ENCODE measurements at regions not wholly inside any gene's neighbourhood (a gene's known extent, or its start where the extent isn't known, plus 50 kb on each side); places are given as distances from the start of the nearest gene placed in this dataset.

DNA sequence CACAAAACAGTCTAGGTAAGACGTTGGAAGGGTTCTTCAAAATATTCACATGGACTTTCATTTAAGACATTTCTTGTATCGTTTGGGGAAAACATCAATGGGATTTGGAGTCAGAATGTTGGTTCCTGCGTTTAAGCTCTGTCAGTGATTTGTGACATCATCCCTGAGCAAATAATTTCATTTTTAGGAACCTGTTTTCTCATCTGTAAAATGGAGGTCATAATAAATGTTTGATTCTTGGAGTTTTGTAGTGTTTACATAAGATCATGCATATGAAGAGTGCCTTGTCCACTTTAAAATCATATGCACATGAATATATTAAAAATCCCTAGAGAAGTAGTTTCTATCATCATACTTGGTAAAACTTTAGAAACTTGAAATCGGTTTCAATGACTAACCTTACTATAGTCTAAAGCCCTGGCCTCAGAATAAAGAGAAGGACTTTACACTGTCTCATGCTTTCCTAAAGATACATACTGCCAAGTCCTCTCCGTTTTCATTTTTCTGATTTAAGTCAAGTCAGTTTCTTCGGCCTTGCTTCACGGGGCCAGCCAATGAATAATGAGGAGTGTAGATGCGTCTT lies 178.4 kb downstream of the ADSS2 start:
- H3K9me3 Mint-ChIP-seq, result peaks cover 9% of the 10 kb centered on the region
- H3K4me3 Mint-ChIP-seq, result no peak overlapping the region
- no peak for ATAC-seq
- no peak overlapping the region for H3K27ac Mint-ChIP-seq
- H3K4me1 Mint-ChIP-seq, result no peaks in the 10 kb centered on the region
- H3K27me3 Mint-ChIP-seq, result no peaks in the 10 kb centered on the region
- H3K36me3 Mint-ChIP-seq, result no peaks in the 10 kb centered on the region

DNA sequence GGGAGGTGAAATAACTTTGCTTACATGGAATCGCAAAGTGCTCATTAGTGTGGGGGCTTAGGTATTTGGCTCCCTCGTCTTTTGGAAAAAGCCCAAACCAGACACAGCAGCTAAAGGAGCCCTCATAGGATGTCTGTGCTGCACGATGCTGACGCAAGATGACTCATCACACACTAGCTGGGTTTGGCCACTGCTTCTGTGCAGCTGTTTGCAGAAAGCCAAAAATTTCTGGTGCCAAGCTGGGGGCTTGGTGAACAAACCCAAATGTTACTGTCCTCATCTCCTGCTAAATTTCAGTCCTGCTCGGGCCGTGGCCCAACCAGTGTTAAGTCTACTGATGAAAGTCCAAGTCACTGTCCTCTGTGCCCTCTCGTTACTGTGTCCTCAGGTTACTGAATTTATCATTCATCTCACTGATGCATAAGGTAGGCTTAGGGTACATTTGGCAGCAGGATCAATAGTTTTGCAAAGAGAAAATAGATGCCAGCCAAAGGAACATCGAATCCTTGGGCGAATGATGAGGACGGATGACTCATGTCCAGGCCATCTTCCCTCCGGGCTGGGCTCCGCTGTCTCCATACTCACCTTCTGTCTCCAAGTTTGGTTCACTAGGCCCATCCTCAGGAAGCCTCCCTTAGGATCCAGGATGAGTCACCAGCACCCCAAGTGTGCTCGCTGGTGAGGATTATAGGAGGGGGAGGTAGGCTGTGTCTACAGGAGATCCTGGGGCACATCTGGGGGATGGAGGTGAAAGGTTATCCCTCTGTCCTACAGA lies 177.7 kb downstream of the ADSS2 start:
- no peak overlapping the region for H3K4me3 Mint-ChIP-seq
- H3K36me3 Mint-ChIP-seq, result no peaks in the 10 kb centered on the region
- H3K9me3 Mint-ChIP-seq, result peaks cover 9% of the 10 kb centered on the region
- H3K4me1 Mint-ChIP-seq, result no peaks in the 10 kb centered on the region
- no peak for ATAC-seq
- H3K27ac Mint-ChIP-seq, result no peak overlapping the region
- no peaks in the 10 kb centered on the region for H3K27me3 Mint-ChIP-seq

- H3K4me1 Mint-ChIP-seq, result no peaks in the 10 kb centered on the region
- no peaks in the 10 kb centered on the region for H3K9me3 Mint-ChIP-seq
- no peak overlapping the region for H3K27ac Mint-ChIP-seq
- no peaks in the 10 kb centered on the region for H3K36me3 Mint-ChIP-seq
- ATAC-seq, result no peak
- H3K27me3 Mint-ChIP-seq, result no peaks in the 10 kb centered on the region
- no peak overlapping the region for H3K4me3 Mint-ChIP-seq
Measured at GRCh38 chr1:244276646-244277045, 175.1 kb downstream of the ADSS2 start.

GRCh38 chr1:244280201-244280600 lies 171.5 kb downstream of the ADSS2 start:
- Mint-ChIP-seq H3K4me3 (no peak overlapping the region), H3K27ac (no peak overlapping the region), H3K36me3 (no peaks in the 10 kb centered on the region), H3K27me3 (no peaks in the 10 kb centered on the region), H3K4me1 (peaks cover 6% of the 10 kb centered on the region), H3K9me3 (no peaks in the 10 kb centered on the region)
- no peak for ATAC-seq

GRCh38 chr1:244280859-244281258 lies 170.8 kb downstream of the ADSS2 start:
- Mint-ChIP-seq H3K27ac (no peak overlapping the region), H3K4me3 (no peak overlapping the region), H3K36me3 (no peaks in the 10 kb centered on the region), H3K4me1 (peaks cover 6% of the 10 kb centered on the region), H3K27me3 (no peaks in the 10 kb centered on the region), H3K9me3 (no peaks in the 10 kb centered on the region)
- no peak for ATAC-seq

DNA sequence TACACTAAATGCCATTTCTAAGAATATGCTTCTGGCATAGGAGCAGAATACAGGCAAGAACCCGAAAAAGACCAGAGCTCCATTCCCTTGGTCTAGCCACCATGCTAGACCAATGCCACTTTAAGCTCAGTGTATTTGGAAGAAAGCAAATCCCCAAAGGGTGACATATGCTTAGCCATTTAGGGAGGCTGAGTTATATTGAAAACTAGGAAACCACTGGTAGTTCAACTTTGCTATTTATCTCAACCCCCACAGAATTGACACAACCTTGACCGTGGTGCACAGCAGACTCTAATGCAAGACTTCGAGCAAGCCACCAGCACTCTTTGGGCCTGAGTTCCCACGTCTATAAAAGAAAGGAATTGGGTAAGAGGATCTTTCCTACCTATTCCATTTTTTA lies 167.9 kb downstream of the ADSS2 start:
- H3K9me3 Mint-ChIP-seq, result peaks cover 3% of the 10 kb centered on the region

GRCh38 chr1:244284641-244285156 lies 167.0 kb downstream of the ADSS2 start:
- H3K4me3 Mint-ChIP-seq, result no peak overlapping the region
- peaks cover 4% of the 10 kb centered on the region for H3K9me3 Mint-ChIP-seq
- H3K4me1 Mint-ChIP-seq, result peaks cover 6% of the 10 kb centered on the region
- peaks cover under 1% of the 10 kb centered on the region for H3K27me3 Mint-ChIP-seq
- no peak for ATAC-seq
- no peaks in the 10 kb centered on the region for H3K36me3 Mint-ChIP-seq
- H3K27ac Mint-ChIP-seq, result no peak overlapping the region

More for the DNA sequence above, 167.9 kb downstream of the ADSS2 start:
- no peak for ATAC-seq
- H3K4me1 Mint-ChIP-seq, result peaks cover 6% of the 10 kb centered on the region
- no peak overlapping the region for H3K27ac Mint-ChIP-seq
- H3K4me3 Mint-ChIP-seq, result no peak overlapping the region
- no peaks in the 10 kb centered on the region for H3K27me3 Mint-ChIP-seq
- no peaks in the 10 kb centered on the region for H3K36me3 Mint-ChIP-seq

DNA sequence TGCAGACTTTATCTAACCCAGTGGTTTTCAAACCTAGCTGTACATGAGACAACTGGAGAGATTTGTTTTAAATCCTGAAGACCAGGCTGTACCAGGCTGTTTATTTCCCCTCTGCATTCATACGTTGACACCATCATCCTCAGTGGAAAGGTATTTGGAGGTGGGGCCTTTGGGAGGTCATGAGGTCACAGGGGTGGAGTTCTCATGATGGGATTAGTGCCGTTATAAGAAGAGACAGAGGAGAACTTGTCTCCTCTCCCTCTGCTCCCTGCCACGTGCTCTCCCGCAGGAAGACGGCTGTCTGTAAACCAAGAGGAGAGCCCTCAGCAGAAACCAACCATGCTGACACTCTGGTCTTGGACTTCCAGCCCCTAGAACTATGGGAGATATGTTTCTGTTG lies 165.4 kb downstream of the ADSS2 start:
- Mint-ChIP-seq H3K4me1 (peaks cover 6% of the 10 kb centered on the region), H3K9me3 (peaks cover 4% of the 10 kb centered on the region), H3K4me3 (no peak overlapping the region), H3K27ac (no peak overlapping the region), H3K36me3 (no peaks in the 10 kb centered on the region), H3K27me3 (peaks cover 11% of the 10 kb centered on the region)
- no peak for ATAC-seq

DNA sequence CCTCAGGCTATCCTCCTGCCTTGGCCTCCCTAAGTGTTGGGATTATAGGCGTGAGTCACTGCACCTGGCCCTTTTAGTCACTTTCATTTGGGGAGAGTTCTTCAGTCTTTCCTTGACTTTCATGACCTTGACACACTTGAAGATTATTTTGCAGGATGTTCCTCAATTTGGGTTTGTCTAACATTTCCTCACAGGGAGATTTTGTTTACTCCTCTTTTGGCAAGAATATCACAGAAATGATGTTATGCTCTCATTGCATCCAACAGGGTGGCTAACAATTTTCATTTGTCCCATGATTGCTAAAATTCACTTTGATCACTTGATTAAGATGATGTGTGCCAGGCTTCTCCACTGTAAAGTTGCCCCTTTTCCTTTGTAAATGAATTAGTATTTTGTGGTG lies 164.0 kb downstream of the ADSS2 start:
- no peak for ATAC-seq
- Mint-ChIP-seq H3K27ac (no peak overlapping the region), H3K4me1 (peaks cover 6% of the 10 kb centered on the region), H3K36me3 (no peaks in the 10 kb centered on the region), H3K4me3 (no peak overlapping the region), H3K9me3 (peaks cover 4% of the 10 kb centered on the region), H3K27me3 (peaks cover 19% of the 10 kb centered on the region)

DNA sequence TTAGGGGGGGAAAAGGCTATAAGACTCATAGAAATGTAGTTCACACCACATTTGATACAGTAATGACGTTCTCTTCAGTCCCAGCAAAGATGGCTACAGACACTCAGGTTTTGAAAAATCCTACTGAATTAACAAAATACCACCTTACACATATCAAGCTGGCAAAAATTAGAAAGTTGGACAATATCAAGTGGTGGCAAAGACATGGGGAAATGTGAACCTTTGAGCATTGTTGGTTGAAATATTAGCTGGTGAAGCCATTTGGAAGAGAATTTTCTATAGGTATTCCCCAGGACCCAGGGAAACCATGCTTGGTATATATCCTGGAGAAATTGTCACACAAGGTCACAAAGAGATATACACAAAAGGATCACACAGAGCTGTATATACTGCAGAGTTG lies 163.0 kb downstream of the ADSS2 start:
- Mint-ChIP-seq H3K4me1 (peaks cover 1% of the 10 kb centered on the region), H3K36me3 (no peaks in the 10 kb centered on the region), H3K9me3 (peaks cover 4% of the 10 kb centered on the region)

GRCh38 chr1:244289991-244290785 lies 161.5 kb downstream of the ADSS2 start:
- Mint-ChIP-seq H3K36me3 (no peaks in the 10 kb centered on the region), H3K27me3 (peaks cover 19% of the 10 kb centered on the region), H3K4me1 (no peaks in the 10 kb centered on the region), H3K4me3 (no peak overlapping the region), H3K9me3 (peaks cover 4% of the 10 kb centered on the region), H3K27ac (no peak overlapping the region)
- ATAC-seq, result no peak

More for the DNA sequence above, 163.0 kb downstream of the ADSS2 start:
- no peak for ATAC-seq
- no peak overlapping the region for H3K4me3 Mint-ChIP-seq
- no peak overlapping the region for H3K27ac Mint-ChIP-seq
- peaks cover 19% of the 10 kb centered on the region for H3K27me3 Mint-ChIP-seq

DNA sequence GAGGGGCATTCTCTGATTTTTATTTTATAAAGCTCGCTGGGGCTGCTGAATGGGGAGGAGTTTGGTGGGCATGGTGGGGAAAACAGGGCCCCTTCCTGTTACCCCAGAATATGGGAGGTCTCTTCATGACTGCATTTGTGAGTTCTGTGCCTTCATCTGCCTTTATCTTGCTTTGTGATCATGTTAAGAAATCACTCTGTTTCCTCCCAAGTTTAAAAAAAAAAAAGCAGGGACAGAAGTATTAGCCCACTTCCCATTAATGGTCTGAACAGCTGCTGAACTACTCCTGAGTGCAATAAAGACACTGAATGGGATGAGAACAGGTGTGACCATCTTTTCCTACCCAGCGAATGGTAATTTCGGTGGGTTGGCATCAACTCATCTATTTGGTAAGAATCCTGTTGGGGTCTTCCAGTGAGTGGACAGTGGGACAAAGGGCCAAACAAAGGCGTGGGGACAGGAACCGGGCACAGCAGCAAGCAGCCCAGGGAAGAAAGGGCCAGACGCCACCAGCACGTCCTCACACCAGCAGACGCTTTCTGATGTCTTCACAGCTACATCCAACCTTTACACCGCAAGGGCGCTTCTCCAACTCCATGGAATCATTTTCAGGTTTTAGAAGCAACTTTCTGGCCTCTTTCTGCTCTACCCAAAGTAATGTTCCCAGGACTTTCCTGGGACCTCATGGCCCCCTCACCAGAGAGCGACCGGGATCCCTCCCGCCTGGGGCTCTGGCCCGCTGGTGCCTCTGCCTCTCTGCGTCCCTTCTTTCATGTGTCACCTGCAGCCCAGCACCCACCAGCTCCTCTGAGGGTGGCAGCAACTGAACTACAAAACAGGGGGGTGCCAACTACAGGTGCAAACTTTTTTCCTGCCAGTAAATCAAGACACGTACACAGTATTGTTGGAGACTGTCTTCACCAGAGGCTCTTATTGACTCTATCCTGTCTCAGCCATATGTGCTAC lies 160.2 kb downstream of the ADSS2 start:
- H3K27me3 Mint-ChIP-seq, result peaks cover 19% of the 10 kb centered on the region
- H3K4me1 Mint-ChIP-seq, result no peaks in the 10 kb centered on the region
- peaks cover 4% of the 10 kb centered on the region for H3K9me3 Mint-ChIP-seq
- ATAC-seq, result no peak
- H3K4me3 Mint-ChIP-seq, result no peak overlapping the region
- H3K36me3 Mint-ChIP-seq, result no peaks in the 10 kb centered on the region
- no peak overlapping the region for H3K27ac Mint-ChIP-seq

DNA sequence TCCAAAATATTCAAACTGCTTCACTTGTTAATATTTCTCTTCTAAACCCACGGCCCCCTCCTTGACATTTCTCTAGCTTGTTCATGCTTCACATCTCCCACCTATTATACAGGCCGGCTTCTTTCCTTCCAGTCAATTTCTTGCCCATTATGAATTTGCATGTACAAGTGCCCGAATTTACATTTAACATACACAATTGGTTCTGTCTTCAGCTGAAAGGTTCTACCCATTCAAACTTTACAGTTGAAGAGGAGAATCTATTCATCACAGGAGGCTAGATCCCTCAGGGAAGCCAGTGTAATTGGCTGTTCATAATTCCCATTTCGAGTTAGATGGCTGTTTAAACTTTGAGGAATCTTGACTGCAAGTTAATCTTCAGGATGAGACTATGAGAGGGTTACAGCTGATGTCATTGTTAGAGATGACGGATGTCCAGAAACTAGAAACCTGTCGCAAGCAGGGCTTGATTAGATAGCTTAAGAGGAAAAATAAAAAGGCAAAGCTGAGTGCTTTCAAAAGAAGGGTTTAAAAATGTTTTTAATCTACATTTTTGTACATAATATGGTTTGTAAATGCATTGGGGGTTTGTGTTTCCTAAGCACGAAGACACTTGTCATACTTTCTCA lies 157.0 kb downstream of the ADSS2 start:
- peaks cover 6% of the 10 kb centered on the region for H3K4me1 Mint-ChIP-seq
- H3K9me3 Mint-ChIP-seq, result no peaks in the 10 kb centered on the region
- no peaks in the 10 kb centered on the region for H3K36me3 Mint-ChIP-seq
- ATAC-seq, result no peak
- peaks cover 19% of the 10 kb centered on the region for H3K27me3 Mint-ChIP-seq
- no peak overlapping the region for H3K27ac Mint-ChIP-seq
- H3K4me3 Mint-ChIP-seq, result no peak overlapping the region

- ATAC-seq, result no peak
- Mint-ChIP-seq H3K27me3 (peaks cover 9% of the 10 kb centered on the region), H3K27ac (no peak overlapping the region), H3K36me3 (no peaks in the 10 kb centered on the region), H3K4me1 (peaks cover 6% of the 10 kb centered on the region), H3K9me3 (no peaks in the 10 kb centered on the region), H3K4me3 (no peak overlapping the region)
Measured at GRCh38 chr1:244296003-244296402, 155.7 kb downstream of the ADSS2 start.

Data from stimulated activated memory B cell treated with anti-CD40 and anti-IgM and Interleukin-4, amounts not matched to agents 10 μg/mL and 1 μg/mL and 100 μg/mL, for 72 hours (primary cell).